Chondrocyte (in vitro differentiated cells): ENCODE measurements at regions not wholly inside any gene's neighbourhood (a gene's known extent, or its start where the extent isn't known, plus 50 kb on each side); places are given as distances from the start of the nearest gene placed in this dataset.
"Not testable (repeated sequence)": the region's sequence is repeated elsewhere in the genome, so short reads cannot be mapped to it uniquely, and the experiment has no call there.

Experiments used
- DNase-seq: peaks from one replicate; pipeline ENCODE4 v3.0.0; 2021; ENCODE audit warnings: mixed read lengths, low spot score
- H3K27ac Mint-ChIP-seq: one replicate; pipeline ENCODE4 v1.8.0; 2021; ENCODE audit warnings: mild to moderate bottlenecking, moderate library complexity, mixed read lengths; ENCODE audit not compliant: unreplicated experiment
- H3K27me3 Mint-ChIP-seq: 2 replicates; pipeline ENCODE4 v1.8.0; 2021; ENCODE audit warnings: low read depth, mixed read lengths
- H3K36me3 Mint-ChIP-seq: 2 replicates; pipeline ENCODE4 v1.8.0; 2021; ENCODE audit warnings: low read depth, mixed read lengths
- H3K4me1 Mint-ChIP-seq: 2 replicates; pipeline ENCODE4 v1.8.0; 2021; ENCODE audit warnings: low read depth, mild to moderate bottlenecking, mixed read lengths
- H3K4me3 Mint-ChIP-seq: one replicate; pipeline ENCODE4 v1.8.0; 2021; ENCODE audit warnings: mild to moderate bottlenecking, moderate library complexity, mixed read lengths; ENCODE audit not compliant: unreplicated experiment
- H3K9me3 Mint-ChIP-seq: 2 replicates; pipeline ENCODE4 v1.8.0; 2021; ENCODE audit warnings: low read depth, mixed read lengths
- TF ChIP-seq, protein P1 (sequence below): fragments of 200-600 bp; sonication (generic); IDR thresholded peaks from 2 replicates; pipeline ENCODE4 v1.5.0; 2021; ENCODE audit warnings: antibody characterized with exemption, mild to moderate bottlenecking, moderate library complexity

DNA sequence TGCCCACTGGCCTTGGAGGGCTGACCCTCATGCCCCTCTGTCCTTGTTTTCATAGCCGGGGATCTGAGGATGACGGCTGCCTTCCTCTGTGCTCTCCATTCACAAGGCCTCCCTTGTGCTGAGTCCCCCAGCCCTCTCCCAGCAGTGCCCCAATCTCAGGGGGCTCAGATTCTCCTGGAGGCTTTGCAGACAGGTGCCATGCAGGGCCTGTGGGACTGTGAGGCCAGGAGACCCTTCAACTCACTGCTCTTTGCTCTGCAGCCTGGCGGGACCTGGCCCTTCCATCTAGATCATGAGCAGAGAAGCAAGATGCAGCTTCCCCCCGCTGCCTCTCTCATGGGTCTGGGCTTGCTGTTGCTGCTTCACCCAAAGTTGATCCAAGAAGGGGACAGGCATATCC is 356.0 kb downstream of the BCL11B start:
- Mint-ChIP-seq H3K27ac (no peak overlapping the region), H3K4me3 (no peak overlapping the region), H3K27me3 (peaks cover 46% of the 10 kb centered on the region), H3K9me3 (no peaks in the 10 kb centered on the region), H3K4me1 (no peaks in the 10 kb centered on the region), H3K36me3 (no peaks in the 10 kb centered on the region)
- TF ChIP-seq, protein P1, sequence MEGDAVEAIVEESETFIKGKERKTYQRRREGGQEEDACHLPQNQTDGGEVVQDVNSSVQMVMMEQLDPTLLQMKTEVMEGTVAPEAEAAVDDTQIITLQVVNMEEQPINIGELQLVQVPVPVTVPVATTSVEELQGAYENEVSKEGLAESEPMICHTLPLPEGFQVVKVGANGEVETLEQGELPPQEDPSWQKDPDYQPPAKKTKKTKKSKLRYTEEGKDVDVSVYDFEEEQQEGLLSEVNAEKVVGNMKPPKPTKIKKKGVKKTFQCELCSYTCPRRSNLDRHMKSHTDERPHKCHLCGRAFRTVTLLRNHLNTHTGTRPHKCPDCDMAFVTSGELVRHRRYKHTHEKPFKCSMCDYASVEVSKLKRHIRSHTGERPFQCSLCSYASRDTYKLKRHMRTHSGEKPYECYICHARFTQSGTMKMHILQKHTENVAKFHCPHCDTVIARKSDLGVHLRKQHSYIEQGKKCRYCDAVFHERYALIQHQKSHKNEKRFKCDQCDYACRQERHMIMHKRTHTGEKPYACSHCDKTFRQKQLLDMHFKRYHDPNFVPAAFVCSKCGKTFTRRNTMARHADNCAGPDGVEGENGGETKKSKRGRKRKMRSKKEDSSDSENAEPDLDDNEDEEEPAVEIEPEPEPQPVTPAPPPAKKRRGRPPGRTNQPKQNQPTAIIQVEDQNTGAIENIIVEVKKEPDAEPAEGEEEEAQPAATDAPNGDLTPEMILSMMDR = no peak
- no peak for DNase-seq

GRCh38 chr14:98916476-98916875 is 355.5 kb downstream of the BCL11B start:
- Mint-ChIP-seq H3K4me3 (no peak overlapping the region), H3K4me1 (no peaks in the 10 kb centered on the region), H3K36me3 (no peaks in the 10 kb centered on the region), H3K27me3 (peaks cover 46% of the 10 kb centered on the region), H3K27ac (no peak overlapping the region), H3K9me3 (no peaks in the 10 kb centered on the region)
- DNase-seq = no peak
- TF ChIP-seq, protein P1 = no peak

- no peak overlapping the region for H3K27ac Mint-ChIP-seq
- H3K36me3 Mint-ChIP-seq = peaks cover 1% of the 10 kb centered on the region
- TF ChIP-seq, protein P1 = no peak
- H3K4me3 Mint-ChIP-seq = no peak overlapping the region
- no peaks in the 10 kb centered on the region for H3K4me1 Mint-ChIP-seq
- no peak for DNase-seq
- H3K9me3 Mint-ChIP-seq = peaks cover 12% of the 10 kb centered on the region
- peaks cover 33% of the 10 kb centered on the region for H3K27me3 Mint-ChIP-seq
Measured at GRCh38 chr14:98919434-98919833, 352.6 kb downstream of the BCL11B start.

DNA sequence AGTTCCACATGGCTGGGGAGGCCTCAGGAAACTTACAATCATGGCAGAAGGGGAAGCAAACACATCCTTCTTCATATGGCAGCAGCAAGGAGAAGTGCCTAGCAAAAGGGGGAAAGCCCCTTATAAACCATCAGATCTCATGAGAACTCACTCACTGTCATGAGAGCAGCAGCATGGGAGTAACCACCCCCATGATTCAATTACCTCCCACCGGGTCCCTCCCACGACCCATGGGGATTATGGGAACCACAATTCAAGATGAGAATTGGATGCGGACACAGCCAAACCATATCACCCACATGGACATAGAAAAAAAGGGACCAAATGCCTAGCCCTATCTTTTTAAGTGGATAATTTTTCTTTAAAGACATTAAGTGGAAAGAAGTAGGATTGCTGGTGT is 350.7 kb downstream of the BCL11B start:
- Mint-ChIP-seq H3K27me3 (peaks cover 20% of the 10 kb centered on the region), H3K9me3 (peaks cover 12% of the 10 kb centered on the region)
- H3K36me3 Mint-ChIP-seq, H3K4me3 Mint-ChIP-seq, H3K4me1 Mint-ChIP-seq, DNase-seq, H3K27ac Mint-ChIP-seq: not testable (repeated sequence)

- H3K9me3 Mint-ChIP-seq = peaks cover 12% of the 10 kb centered on the region
- peaks cover 3% of the 10 kb centered on the region for H3K4me1 Mint-ChIP-seq
- TF ChIP-seq, protein P1 = no peak
- H3K27me3 Mint-ChIP-seq = peaks cover 14% of the 10 kb centered on the region
- peaks cover 1% of the 10 kb centered on the region for H3K36me3 Mint-ChIP-seq
- no peak overlapping the region for H3K27ac Mint-ChIP-seq
- no peak for DNase-seq
- H3K4me3 Mint-ChIP-seq = no peak overlapping the region
Measured at GRCh38 chr14:98923596-98923995, 348.4 kb downstream of the BCL11B start.

DNA sequence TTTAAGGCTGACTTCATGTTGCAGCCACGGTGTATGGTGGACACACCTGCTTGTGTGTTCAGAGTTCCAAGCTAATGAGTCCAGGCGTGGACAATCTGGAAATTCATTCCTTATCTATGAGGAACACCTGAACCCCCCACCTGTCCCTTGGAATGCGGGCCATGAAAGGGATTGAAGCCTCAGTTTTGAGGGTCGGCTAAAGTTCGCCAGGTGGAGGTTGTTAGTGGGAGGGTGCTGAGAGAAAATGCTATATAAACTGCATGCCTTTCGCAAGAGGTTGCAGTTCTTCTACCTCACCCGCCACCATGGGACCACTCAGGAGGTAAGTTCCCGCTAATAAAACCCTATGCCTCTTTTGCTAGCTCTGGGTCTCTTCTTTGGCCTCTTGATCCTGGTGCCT is 348.0 kb downstream of the BCL11B start:
- H3K27ac Mint-ChIP-seq = no peak overlapping the region
- H3K36me3 Mint-ChIP-seq = peaks cover 1% of the 10 kb centered on the region
- peaks cover 16% of the 10 kb centered on the region for H3K27me3 Mint-ChIP-seq

More for the DNA sequence above, 348.0 kb downstream of the BCL11B start:
- DNase-seq = no peak
- H3K4me1 Mint-ChIP-seq = peaks cover 3% of the 10 kb centered on the region
- H3K4me3 Mint-ChIP-seq = no peak overlapping the region
- TF ChIP-seq, protein P1 = no peak
- peaks cover 12% of the 10 kb centered on the region for H3K9me3 Mint-ChIP-seq
